Keratinocyte (primary cell): ENCODE measurements at regions not wholly inside any gene's neighbourhood (a gene's known extent, or its start where the extent isn't known, plus 50 kb on each side); places are given as distances from the start of the nearest gene placed in this dataset.

ENCODE experiments used
- EZH2 ChIP-seq: IDR thresholded peaks from one replicate; pipeline ENCODE4 v1.6.1; 2012; ENCODE audit warnings: inconsistent platforms, mild to moderate bottlenecking, low read length, moderate library complexity
- TF ChIP-seq, protein P1 (sequence below), 3 experiments: IDR thresholded peaks in 1 of 3; conservative IDR thresholded peaks in 1 of 3; optimal IDR thresholded peaks in 1 of 3; 2 replicates in 2 of 3; 3 replicates in 1 of 3; pipeline versions ENCODE3 to v1.5.1; 2011; ENCODE audit warnings: low read length in 3 of 3, mild to moderate bottlenecking in 3 of 3, moderate library complexity in 2 of 3, control low read depth in 1 of 3, inconsistent platforms in 1 of 3; ENCODE audit not compliant: insufficient read depth in 2 of 3; ENCODE audit errors: extremely low read depth in 1 of 3

DNA sequence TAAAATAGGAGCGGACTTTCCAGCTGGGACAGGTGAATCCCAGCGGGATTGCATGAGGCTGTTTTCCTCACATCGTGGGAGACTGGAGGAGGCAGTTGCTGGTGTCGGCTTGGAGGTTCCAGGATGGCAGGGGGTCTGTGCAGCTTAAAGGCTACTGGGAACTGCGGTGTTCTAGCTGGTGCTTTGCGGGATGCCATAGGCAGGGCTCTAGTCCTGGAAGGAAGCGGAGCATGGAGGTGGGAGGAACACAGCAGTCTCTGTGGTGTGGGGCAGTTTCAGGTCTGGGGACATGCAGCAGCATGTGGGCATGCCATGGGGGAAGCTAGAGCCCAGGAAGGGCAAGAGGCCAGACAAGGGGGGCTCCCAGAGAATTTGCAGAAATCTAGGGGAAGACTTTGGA is 141.5 kb downstream of the NSG2 start:
- TF ChIP-seq, protein P1, sequence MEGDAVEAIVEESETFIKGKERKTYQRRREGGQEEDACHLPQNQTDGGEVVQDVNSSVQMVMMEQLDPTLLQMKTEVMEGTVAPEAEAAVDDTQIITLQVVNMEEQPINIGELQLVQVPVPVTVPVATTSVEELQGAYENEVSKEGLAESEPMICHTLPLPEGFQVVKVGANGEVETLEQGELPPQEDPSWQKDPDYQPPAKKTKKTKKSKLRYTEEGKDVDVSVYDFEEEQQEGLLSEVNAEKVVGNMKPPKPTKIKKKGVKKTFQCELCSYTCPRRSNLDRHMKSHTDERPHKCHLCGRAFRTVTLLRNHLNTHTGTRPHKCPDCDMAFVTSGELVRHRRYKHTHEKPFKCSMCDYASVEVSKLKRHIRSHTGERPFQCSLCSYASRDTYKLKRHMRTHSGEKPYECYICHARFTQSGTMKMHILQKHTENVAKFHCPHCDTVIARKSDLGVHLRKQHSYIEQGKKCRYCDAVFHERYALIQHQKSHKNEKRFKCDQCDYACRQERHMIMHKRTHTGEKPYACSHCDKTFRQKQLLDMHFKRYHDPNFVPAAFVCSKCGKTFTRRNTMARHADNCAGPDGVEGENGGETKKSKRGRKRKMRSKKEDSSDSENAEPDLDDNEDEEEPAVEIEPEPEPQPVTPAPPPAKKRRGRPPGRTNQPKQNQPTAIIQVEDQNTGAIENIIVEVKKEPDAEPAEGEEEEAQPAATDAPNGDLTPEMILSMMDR (optimal IDR thresholded peaks at IDR 0.05 in 1 of 3, IDR thresholded peaks at IDR 0.05 in 1 of 3, conservative IDR thresholded peaks at IDR 0.05 in 1 of 3; ENCODE audit: extremely low read depth in 1 of 3, insufficient read depth in 2 of 3, low read length in 3 of 3), result no peak
- no peak for TF ChIP-seq EZH2
